ENCODE measurements at regions not wholly inside any gene's neighbourhood (a gene's known extent, or its start where the extent isn't known, plus 50 kb on each side); places are given as distances from the start of the nearest gene placed in this dataset.

DNA sequence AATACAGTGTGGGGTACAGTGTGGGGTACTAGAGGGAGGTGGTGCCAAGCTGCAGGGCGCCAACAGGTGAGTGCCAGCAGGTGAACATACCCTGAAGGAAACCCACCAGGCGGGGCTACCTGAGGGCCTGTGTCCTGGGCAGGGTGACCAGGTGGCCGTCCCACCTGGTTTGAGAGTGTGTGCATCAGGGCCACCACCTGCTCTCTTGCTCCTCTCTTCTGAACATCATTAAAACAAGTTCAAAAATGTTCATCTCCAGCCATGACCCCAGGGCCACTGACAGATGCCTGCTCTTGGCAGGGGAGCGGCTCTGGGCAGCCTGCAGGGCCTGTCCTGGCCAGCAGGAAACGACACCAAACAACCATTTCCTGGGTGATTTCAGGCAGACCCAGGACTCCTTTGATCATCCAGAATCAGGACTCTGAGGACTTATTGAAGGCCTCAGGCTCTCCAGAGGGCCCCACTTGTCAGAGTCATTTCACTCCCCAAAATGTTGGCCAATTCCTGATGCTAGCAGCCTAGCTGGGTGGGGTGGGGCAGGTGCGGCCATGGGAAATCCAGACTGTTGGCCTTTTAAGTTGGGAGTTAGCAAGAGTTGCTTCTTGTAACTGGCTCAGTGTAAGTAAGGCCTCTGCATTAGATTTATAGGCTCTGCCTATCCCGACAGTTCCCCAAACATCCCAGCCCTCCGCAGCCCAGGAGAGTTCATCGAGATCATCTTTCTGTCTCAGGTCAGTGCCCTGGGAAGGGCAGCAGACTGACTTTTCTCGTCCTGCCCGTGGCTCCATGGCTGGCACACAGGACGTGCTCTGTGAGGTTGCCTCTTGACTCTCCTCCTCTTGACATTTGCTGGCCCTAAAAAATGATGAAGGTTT, 111.5 kb upstream of the ZNF236 start:
- H3K9me3 ChIP-seq, result no peaks in the 10 kb centered on the region
- TF ChIP-seq EP300 (IDR thresholded peaks at IDR 0.05), result no peak
- TF ChIP-seq POLR2AphosphoS5 (IDR thresholded peaks at IDR 0.05), result no peak
- H3K27ac ChIP-seq, result no peak overlapping the region
- H3K36me3 ChIP-seq, result no peaks in the 10 kb centered on the region
- 87 to 88% methylated on average over 12 of the region's 12 CpGs for WGBS, 2 donors
- H3K4me1 ChIP-seq, result peaks cover 0 to 4% (median 0%) of the 10 kb centered on the region in 4 donors
- DNase-seq, result no peak
- H3K4me3 ChIP-seq, result no peak overlapping the region
- intact Hi-C loops (cut with DNase I), result no loop called here
- H3K27me3 ChIP-seq, result no peaks in the 10 kb centered on the region

GRCh38 chr18:76709659-76710645, 112.4 kb upstream of the ZNF236 start:
- H3K4me3 ChIP-seq, result no peak overlapping the region
- peaks cover 0 to 4% (median 0%) of the 10 kb centered on the region in 4 donors for H3K4me1 ChIP-seq
- H3K9me3 ChIP-seq, result no peaks in the 10 kb centered on the region
- peak; percentile 71 to 92 (median 88) for TF ChIP-seq CTCF (IDR thresholded peaks at IDR 0.05)
- TF ChIP-seq EP300 (IDR thresholded peaks at IDR 0.05), result no peak
- H3K36me3 ChIP-seq, result no peaks in the 10 kb centered on the region
- no peaks in the 10 kb centered on the region for H3K27me3 ChIP-seq
- intact Hi-C loops (cut with DNase I), result loop anchor here (1.0 kb wide), 1 partner anchor 311 kb away; no protein-coding TSS in a partner anchor
- H3K27ac ChIP-seq, result no peak overlapping the region
- peak; percentile 87 for DNase-seq
- 39 to 42% methylated on average over 29 of the region's 29 CpGs for WGBS, 2 donors

GRCh38 chr18:76708722-76709353, 113.5 kb upstream of the ZNF236 start:
- WGBS, 2 donors, result 92 to 94% methylated on average over 25 of the region's 25 CpGs
- no peak for TF ChIP-seq CTCF (IDR thresholded peaks at IDR 0.05)
- TF ChIP-seq POLR2A (IDR thresholded peaks at IDR 0.05), result no peak
- TF ChIP-seq EP300 (IDR thresholded peaks at IDR 0.05), result no peak
- no peak for TF ChIP-seq POLR2AphosphoS5 (IDR thresholded peaks at IDR 0.05)
- H3K36me3 ChIP-seq, result no peaks in the 10 kb centered on the region
- intact Hi-C loops (cut with DNase I), result loop anchor here (1.0 kb wide), 1 partner anchor 310 kb away; no protein-coding TSS in a partner anchor
- H3K4me1 ChIP-seq, result peaks cover 0 to 4% (median 0%) of the 10 kb centered on the region in 4 donors
- H3K9me3 ChIP-seq, result no peaks in the 10 kb centered on the region
- DNase-seq, result no peak
- no peak overlapping the region for H3K27ac ChIP-seq
- H3K4me3 ChIP-seq, result no peak overlapping the region
- no peaks in the 10 kb centered on the region for H3K27me3 ChIP-seq

DNA sequence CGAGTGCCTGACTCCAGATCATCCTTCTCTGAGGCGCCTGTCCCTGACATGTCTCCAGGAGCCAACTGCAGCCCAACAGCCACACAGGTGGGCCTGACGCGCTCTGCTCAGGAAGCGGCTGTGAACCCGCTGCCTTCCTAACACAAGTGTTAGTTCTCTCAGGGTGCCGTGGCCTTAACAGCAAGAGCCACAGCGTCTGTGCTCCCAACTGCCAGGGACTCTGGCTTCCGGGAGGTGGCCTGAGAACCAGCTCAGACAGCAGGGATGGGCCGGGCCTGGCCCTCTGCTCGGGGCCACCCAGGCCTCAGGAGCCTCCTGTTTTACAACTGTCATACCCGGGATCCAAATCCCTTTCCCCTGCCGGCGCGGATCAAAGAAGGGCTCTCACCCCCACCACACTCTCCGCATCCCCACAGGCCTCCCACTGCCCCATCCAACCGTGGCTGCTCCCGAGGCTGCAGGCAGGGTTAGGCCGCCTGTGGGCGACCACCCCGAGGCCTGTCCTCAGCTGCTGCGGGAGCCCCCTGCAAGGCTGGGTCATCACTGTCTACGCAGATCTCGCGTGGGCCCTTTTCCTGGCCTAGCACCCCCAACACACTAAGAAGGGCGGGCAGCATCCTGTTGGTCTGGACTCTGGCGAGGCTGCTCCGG, 114.2 kb upstream of the ZNF236 start:
- TF ChIP-seq CTCF (IDR thresholded peaks at IDR 0.05) (no peak), POLR2AphosphoS5 (IDR thresholded peaks at IDR 0.05) (no peak), EP300 (IDR thresholded peaks at IDR 0.05) (no peak), POLR2A (IDR thresholded peaks at IDR 0.05) (no peak)
- Histone ChIP-seq H3K36me3 (no peaks in the 10 kb centered on the region), H3K27me3 (no peaks in the 10 kb centered on the region), H3K27ac (peak overlapping the region in 1 of 4 donors; percentile 39), H3K4me1 (peaks cover 0 to 4% (median 0%) of the 10 kb centered on the region in 4 donors), H3K4me3 (no peak overlapping the region), H3K9me3 (no peaks in the 10 kb centered on the region)
- no peak for DNase-seq
- intact Hi-C loops (cut with DNase I), result no loop called here
- WGBS, 2 donors, result 92% methylated on average over 28 of the region's 28 CpGs

Data from sigmoid colon (tissue), 6 donors.